ENCODE measurements at regions not wholly inside any gene's neighbourhood (a gene's known extent, or its start where the extent isn't known, plus 50 kb on each side); places are given as distances from the start of the nearest gene placed in this dataset.
A peak's percentile ranks its signal among the peaks of the same experiment; 100 is the strongest.
"Not testable (repeated sequence)": the region's sequence is repeated elsewhere in the genome, so short reads cannot be mapped to it uniquely, and the experiment has no call there.

GRCh38 chr18:9021458-9021857, 81.0 kb upstream of the NDUFV2 start:
- DNase-seq, result no peak

- DNase-seq, result no peak
Observed at GRCh38 chr18:9022397-9023155, 79.9 kb upstream of the NDUFV2 start.

DNA sequence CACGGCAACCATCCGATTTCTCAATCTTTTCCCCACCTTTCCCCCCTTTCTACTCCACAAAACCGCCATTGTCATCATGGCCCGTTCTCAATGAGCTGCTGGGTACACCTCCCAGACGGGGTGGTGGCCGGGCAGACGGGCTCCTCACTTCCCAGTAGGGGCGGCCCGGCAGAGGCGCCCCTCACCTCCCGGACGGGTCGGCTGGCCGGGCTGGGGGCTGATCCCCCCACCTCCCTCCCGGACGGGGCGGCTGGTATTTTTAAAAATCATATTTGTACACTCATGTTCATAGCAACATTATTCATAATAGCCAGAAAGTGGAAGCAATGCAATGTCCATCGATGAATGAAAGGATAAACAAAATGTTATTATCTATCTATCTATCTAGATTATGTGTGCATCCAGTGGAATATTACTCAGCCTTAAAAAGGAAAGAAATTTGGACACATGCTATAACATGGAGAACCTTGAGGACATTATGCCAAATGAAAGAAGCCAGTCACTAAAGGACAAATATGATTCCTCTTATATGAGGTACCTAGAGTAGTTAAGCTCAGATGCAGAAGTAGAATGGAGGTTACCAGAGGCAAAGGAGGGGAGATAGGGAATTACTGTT, 78.4 kb upstream of the NDUFV2 start:
- not testable (repeated sequence) for DNase-seq

- DNase-seq, result peak; percentile 45
Observed at GRCh38 chr18:9025091-9025838, 77.2 kb upstream of the NDUFV2 start.

GRCh38 chr18:9029131-9029530, 73.4 kb upstream of the NDUFV2 start:
- no peak for DNase-seq

GRCh38 chr18:9032519-9032918, 70.0 kb upstream of the NDUFV2 start:
- DNase-seq, result no peak

DNA sequence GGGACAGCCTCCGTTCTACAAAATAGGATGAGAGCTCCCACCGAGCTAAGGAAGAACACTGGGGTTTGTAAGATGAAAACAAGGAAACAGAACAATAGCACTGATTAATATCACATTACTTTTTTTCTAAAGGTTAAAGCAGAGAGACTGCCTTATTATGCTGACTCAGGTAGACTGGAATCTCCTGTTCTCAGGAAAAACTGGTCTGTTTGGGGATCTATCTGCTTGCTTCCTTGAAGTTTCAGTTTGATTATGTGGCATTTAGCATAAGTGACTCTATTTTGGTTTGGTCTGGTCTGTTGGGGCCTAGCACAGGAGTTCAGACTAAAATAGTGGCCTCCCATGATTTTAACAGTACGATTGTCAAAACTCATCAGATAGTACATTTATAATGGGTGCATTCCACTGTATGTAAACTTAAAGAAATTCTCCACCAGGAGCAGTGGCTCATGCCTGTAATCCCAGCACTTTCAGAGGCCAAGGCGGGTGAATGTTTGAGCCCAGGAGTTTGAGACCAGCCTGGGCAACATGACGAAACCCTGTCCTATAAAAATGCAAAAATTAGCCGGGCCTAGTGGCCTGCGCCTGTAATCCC, 64.1 kb upstream of the NDUFV2 start:
- no peak for DNase-seq

- DNase-seq, result no peak
Observed at GRCh38 chr18:9039441-9040071, 62.9 kb upstream of the NDUFV2 start.

DNA sequence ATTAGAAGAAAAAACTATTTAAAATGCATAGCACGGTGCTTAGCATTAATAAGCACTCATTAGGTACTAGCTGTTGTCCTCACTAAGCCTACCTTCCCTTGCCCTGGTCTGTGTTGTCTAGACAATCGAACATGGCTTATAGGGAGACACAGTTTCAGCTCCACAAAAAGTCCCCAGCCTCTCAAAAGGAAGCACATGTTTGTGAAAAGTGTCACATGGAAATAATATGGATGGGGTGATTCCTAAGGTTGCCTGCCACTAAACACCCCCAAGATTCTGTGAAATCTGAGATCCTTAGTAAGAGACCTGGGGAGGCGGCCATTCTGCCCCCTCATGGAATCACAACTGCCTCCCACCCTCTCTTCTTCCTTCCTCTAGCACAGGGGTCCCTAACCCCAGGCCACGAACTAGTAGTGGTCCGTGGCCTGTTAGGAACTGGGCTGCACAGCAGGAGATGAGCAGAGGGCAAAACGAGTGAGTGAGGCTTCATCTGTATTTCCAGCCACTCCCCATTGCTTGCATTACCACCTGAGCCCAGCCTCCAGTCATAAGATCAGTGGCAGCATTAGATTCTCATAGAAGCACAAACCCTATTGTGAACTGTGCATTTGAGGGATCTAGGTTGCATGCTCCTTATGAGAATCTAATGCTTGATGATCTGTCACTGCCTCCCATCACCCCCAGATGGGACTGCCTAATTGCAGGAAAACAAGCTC, 59.6 kb upstream of the NDUFV2 start:
- DNase-seq, result no peak

DNA sequence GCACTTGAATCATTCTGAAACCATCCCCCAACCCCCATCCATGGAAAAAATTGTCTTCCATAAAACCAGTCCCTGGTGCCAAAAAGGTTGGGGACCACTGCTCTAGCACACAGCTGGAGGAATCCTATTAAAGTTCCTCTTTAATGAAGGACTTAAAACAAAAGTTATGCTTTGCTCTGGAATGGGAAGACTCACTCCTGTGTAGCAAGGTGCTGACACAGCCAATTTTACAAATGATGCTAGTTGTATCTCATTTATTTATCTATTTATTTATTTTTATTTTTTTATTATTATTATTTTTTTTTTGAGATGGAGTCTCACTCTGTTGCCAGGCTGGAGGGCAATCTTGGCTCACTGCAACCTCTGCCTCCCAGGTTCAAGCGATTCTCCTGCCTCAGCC, 58.9 kb upstream of the NDUFV2 start:
- DNase-seq, result no peak

DNA sequence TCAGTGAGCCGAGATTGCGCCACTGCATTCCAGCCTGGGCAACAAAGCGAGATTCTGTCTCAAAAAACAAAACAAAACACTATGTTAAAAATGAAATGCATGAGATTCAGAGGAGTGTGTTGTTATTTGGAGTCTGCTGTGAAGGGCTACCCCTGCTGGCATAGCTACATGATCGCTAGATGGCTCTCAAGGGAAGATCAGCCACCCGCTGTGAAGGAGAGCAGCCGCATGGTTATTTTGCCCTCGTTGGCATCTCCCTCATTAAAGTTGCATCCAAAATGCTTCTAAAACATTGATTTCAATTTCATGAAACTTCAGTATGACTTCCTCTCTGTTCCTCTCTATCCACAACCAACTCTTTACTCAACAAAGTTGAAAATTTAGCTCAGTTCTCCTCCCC, 54.8 kb upstream of the NDUFV2 start:
- DNase-seq, result no peak

- no peak for DNase-seq
Observed at GRCh38 chr18:9048236-9048635, 54.3 kb upstream of the NDUFV2 start.

GRCh38 chr18:9048808-9049494, 53.5 kb upstream of the NDUFV2 start:
- no peak for DNase-seq

DNA sequence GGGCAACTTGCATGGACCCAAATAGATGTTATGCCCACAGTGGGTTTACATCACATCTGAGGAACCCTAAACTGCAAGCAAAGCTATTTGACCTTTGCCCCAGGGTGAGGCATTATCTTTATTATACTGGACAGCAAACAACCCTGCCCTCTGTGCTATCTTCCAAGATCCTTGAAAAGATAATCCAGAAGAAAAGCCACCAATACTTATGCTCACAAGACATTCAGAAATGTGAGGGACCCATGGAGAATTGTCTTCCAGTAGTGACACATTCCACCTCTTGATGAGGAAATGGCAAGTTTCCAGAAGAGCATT, 53.0 kb upstream of the NDUFV2 start:
- DNase-seq, result no peak

DNA sequence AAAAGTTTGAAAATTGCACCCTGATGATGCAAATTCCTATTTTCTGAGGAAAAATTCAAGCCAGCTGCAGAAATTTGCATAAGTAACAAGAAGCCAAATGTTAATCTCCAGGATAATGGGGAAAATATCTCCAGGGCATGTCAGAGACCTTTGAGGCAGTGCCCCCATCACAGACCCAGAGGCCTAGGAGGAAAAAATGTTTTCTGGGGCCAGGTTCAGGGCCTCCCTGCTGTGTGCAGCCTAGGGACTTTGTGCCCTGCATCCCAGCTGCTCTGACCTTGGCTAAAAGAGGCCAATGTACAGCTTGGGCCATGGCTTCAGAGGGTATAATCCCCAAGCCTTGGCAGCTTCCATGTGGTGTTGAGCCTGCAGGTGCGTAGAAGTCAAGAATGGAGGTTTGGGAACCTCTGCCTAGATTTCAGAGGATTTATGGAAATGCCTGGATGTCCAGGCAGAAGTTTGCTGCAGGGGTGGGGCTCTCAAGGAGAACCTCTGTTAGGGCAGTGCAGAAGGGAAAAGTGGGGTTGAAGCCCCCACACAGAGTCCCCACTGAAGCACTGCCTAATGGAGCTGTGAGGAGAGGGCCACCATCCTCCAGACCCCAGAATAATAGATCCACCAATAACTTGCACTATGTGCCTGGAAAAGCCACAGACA, 51.7 kb upstream of the NDUFV2 start:
- not testable (repeated sequence) for DNase-seq

Measured in NCI-H187 treated with DMSO at 0.1 percent for 48 hours (cell line).